Pons (tissue), 1 donor: ENCODE measurements at regions not wholly inside any gene's neighbourhood (a gene's known extent, or its start where the extent isn't known, plus 50 kb on each side); places are given as distances from the start of the nearest gene placed in this dataset.
"Not testable (repeated sequence)": the region's sequence is repeated elsewhere in the genome, so short reads cannot be mapped to it uniquely, and the experiment has no call there.

ENCODE experiments used
- DNase-seq: peaks from one replicate; pipeline ENCODE4 v3.0.0-alpha.2; 2016; ENCODE audit warnings: low spot score

DNA sequence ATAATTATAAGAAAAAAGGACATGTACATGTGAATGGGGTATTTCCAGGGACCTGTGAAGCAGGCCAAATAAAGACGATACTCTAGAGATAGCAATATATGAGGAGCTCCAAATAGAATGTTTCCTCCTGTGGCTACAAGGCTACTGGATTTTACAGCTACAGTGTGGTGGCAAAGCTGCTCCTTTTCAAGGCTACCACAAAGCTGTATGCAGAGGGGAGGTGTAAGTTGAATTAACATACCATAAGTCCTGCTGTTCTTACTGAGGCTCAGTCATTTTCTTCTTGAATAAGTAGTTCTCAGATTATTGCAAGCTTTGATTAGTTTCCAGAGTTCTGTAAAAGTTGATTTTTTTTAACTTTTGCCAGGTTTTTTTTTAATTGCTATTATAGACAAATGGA is 1184.6 kb upstream of the EPHA6 start:
- no peak for DNase-seq

DNA sequence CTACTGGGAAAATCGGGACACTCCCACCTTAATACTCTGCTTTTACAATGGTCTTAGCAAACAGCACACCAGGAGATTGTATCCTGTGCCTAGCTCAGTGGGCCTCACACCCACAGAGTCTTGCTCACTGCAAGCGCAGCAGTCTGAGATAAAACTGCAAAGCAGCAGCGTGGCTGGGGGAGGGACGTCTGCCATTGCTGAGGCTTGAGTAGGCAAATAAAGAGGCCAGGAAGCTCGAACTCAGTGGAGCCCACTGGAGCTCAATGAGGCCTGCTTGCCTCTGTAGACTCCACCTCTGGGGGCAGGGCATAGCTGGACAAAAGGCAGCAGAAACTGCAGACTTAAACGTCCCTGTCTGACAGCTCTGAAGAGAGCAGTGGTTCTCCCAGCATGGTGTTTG is 1169.1 kb upstream of the EPHA6 start:
- no peak for DNase-seq

DNA sequence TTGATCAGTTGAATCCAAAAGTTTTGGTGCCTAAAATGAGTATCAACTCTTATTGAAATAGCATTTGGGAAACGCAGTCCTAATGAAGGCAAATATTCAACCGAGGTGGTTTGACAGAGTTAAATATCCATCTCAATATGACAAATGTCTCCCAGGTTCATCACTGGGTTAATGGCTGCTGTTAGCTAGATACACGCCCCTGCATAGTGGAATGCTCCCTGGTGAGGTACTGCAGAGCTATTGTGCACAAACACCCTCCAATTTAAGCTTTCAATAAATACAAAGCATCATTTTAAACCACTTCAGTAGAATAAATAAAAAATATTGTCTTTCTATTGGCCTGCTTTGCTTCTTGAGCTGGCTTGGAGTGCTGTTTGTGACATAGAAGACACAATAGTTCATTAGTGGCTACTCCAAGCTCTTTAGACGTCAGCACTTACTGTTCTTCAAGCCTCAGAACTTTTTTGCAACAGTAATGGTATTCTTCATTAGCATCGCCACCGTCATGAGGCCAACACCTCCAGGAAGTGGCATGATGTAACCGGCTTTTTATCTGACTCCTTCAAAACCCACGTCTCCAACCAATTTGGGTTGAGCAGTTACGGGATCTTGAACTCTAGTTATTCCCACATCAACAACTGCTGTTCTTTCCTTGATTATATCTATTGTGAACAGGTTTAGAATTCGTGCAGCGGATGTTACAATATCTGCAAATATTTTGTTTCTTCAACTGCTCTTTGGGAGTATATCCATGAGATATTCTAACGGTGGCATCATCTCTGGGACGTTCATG is 1159.6 kb upstream of the EPHA6 start:
- no peak for DNase-seq

DNA sequence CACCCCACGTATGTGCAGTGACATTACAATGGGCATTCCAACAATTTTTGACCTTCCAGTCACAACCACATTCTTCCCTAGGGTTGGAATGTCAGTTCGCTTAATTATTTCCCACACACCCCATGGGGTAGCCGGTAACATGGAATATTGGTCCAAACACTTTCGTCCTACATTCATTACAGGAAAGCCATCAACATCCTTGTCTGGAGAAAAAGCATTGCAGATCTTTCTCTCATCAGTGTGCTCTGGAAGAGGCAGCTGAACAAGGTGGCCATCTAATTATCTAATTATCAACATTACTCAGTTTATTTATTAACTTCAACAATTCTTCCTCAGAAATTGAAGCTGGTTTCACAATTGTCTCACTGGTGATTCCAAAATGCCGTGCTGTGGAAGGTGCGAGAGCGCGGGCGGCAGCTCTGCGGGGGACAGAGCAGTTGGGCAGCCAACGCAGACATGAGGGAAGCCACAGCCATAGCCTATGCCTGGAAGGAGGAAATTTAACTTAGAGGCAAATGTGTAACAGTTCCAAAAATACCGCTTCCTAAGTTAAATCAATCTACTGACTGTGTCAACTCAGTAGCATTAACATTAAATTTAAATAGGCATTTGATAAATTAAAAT is 1158.9 kb upstream of the EPHA6 start:
- DNase-seq, result no peak

DNA sequence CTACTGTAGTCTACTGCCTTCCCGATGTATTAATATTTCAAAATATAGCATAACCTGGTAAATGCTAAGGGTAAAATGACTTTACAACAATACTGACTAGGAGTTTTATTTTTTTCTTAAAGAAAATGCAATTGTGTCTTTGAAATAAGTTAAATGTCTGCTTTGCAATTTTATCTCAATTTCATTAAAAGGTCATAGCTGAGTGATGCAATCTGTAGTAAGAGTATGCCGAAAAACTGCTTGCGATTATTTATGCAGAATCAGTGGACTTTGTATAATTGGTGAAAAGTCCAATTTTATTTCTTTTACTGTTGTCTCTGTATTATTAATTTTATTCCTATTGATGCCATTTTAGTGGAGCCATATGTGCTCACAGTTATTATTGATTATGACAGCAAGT is 1143.6 kb upstream of the EPHA6 start:
- no peak for DNase-seq

DNA sequence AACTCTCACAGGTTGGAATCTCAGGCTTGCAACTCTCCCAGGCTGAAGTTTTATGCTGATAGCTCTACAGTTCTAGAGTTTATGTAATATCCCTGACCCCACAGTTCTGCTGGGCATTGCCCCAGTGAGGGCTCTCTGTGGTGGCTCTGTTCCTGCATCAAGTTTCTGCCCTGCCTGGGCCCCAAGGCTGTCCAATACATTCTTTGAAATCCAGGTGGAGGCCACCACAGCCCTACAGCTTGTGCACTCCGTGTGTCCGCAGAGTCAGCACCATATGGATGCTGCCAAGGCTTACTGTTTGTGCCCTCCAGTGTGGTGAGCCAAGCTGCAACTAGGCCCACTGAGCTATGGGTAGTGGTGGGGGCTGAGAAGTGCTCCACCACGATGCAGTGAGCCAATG is 1141.2 kb upstream of the EPHA6 start:
- no peak for DNase-seq

DNA sequence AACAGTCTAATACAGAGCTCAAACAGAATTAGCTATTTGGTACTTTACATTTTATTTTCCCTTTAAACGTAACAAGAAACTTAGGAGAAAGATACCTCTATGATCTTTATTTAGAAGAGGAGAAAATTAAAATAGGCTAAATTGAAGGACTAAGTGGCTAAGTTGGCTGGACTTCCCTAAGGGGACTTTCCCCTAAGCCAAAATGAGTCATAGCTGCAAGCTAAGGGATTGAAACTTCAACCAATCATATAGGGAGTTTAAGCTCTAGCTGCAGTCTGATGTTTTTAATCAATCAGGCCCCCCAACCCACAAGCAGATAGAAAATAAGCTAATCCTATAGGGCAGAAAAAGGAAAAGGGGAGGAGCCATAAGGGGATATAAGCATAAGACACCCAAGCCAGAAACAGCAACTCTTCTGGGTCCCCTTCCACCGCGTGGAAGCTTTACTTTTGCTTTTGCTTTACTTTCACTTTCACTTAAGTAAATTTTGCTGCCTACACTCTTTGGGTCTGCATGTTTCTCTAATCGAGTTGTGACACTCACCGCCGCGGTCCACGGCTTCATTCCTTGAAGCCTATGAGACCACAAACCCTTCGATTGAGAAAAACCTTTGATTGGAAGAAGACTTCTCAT is 1108.5 kb upstream of the EPHA6 start:
- peak; percentile 12 for DNase-seq

DNA sequence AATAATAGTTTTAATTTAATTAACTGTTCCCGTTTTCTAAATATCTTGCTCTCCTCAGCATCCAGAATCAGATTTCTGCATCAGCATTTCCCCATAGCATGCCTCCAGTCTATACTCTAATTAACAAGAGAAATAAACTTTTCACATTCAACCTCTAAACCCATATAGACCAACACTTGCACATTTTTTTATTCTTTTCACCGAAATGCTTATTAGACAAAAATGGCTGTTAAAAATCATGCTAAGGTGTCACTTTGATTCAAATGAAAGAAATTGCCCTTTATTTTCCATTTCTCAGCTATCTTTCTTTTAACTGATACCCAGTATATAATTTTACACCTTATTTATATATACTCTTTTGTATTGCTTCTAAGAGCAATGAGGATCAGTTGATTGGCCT is 1107.1 kb upstream of the EPHA6 start:
- no peak for DNase-seq

DNA sequence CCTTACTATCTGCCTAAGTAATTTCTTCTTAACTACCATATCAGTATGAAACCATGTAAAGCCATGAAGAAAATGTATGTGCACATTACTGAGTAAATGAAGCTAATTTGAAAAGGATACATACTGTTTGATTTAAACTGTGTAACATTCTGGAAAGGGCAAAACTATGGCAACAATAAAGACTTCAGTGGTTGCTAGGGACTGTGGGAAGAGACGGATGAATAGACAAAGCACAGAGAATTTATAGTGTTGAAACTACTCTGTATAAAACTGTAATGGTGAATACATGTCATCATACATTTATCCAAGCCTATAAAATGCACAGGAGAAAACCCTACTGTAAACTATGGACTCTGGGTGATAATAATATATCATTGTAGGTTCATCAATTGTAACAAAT is 1103.7 kb upstream of the EPHA6 start:
- no peak for DNase-seq

DNA sequence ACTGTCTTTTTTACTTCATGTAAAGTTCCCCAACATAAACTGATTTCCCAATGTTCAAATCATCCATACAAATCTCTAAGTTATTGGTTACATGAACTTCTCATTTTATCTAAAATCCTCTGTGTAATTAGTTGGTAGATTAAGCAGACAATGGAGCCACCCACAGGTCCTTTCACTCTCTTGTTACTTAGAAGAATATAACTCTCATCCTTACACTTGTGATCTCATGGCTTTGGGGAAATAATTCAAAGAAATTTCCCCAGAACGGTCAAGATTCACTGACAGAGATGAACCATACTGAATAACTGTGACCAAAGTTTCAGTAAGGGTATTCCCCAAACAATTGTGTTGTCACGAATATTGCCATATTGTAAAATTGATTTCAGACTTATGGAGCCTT is 1102.6 kb upstream of the EPHA6 start:
- no peak for DNase-seq

DNA sequence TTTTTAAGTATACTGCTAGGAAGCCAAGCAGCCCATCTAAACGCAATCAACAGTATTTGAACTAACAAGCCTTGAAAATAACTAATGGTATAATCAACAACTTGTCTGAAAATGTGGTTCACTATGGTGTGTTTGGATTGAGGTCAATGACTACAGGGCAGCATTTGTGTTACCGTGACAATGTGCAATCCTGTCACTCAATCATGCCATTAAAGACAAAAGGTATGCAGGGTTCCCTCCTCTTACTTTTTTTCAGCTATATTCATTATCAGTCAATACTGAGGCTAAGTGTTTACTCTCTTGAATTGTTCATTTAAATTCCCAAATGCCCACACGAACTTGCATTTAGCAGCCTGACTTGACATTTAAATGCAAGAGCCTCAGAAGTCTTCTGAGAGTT is 1099.3 kb upstream of the EPHA6 start:
- DNase-seq, result no peak

DNA sequence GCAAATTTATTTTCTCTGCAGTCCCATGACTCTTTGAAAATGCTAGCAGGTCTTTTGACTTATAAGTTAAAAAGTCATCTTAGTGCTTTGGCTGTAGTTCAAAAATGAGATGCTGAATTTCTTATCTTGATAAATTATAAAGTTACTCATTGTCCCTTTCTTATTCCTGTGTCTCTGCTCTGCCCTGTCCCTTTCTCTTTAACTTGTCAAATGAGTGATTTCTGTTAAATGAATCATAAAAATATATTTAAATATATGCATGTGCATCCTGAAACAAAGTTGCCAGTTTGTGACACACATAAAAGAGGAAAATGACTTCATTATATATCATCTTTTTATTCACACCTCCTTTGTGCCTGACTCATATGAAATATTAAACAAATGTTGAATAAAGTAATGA is 1097.3 kb upstream of the EPHA6 start:
- no peak for DNase-seq

DNA sequence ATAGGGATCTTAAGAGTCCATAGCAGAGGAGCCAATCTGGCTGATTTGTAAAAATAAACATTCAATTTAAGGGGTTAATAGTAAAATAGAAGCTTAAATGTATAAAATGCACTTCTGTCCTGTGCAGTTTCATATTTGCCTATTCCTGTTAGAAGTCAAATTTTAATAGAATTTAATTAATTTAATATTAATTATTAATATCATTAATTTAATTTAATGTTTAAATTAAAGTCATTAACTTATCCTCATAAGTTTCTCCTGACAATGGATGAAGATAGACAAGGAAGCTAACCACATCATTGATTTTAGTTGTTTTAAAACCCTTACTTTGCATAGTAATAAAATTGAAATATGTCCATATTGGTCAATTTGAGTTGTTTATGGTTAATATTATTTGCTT is 1096.2 kb upstream of the EPHA6 start:
- no peak for DNase-seq

DNA sequence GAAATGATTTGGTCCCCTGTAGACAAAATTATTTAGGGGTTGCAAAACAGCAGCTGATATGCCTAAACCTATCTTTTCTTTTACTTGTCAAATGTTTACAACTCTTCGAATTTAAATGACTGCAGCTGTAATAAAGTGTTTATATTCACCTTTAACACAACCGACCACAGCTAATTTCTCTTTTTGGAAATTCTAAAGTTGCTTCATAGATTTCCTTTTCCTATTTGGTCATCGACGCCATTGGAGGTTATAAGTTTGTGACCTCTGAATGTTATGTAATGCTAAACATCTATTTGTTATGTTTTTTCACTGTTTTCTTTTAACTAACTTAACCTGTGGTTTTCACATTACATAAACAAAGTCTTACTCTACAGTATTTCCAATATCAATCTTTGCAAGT is 1094.9 kb upstream of the EPHA6 start:
- no peak for DNase-seq

DNA sequence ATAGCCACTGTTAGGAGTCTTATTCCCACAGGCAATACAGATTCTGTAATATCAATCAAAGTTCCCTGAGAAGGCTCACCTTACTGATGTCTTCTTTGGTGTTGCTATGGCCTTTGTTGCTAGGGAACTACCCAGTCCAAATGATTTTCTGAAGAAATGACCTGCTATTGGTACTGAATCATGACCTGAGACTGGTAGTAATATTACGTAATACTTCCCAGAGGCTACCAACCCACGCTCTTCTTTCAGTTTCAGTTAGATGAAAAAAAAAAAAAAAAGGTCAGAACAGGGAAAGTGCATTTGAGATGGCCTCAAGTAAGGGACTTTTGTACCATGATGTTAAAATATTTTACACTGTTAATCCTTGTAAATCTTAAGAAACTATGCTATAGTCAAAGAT is 1092.5 kb upstream of the EPHA6 start:
- DNase-seq, result no peak

DNA sequence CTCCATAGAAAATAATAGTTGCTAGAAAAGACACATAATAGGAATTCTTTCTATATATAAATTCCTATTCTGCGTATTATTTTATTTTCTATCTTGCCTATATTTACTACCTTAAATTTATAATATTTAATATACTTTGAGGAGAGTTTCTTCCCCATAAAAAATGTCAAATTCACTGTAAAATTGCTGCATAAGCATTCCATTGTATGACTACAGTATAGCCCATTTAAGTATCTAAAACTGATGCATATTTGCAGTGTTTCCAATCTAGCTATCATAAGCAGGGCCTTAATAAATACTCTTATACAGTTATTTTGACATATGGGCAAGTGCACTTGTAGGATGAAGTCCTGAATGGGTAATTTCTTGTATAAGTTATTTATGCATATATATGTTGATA is 1088.6 kb upstream of the EPHA6 start:
- DNase-seq, result no peak

DNA sequence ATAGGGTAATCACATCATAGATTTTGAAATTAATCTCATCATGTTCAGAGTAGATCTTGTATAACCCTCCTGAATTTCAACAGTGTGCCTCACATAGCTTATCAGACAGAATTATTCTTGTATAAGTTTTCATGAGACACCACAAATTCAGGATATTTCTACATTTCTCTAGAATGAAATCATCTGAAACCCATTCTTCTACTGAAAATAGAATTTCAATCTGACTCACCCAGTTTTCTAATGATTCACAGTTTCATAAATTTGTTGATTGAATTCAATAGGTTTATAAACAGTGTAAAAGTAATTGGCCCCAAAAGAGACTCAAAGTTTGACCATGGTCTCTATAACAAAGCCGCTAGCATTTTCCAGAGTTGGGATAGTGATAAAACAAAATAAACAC is 1082.6 kb upstream of the EPHA6 start:
- DNase-seq, result no peak

DNA sequence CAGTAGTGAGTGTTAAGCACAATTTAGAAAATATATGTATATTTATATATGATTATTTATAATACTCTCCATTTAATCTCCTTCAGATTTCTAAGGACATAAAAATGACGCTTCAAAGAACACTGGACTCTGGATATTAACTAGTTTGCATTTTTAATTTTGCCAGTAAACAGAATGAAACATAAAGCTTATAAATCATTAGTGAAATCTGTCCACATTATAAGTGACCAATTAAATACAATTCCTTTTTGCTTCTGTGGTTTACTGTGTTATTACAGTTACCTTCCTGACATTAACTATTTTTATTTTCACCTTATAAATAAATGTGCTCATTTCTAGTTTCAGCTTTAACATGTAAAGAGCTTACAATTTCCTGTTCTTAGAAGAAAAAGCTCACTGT is 1081.1 kb upstream of the EPHA6 start:
- no peak for DNase-seq

DNA sequence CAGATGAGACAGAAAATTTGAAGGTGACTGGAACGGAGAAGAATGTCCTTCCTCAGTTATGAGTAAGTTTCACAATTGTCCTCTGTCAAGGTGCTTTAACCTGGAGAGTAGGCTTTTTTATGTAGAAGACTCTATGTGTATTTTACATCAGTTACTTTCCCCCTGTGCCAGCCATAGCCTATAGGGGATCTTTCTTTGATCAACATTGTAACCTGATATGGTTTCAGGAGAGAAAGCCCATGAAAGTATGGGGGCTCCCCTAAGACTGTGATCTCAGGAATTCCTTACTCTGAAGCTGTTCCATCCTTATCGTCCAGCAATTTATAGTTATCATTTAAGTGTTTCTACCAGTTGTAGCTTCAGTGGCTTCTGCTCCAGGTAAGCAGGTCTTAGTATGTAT is 1076.3 kb upstream of the EPHA6 start:
- DNase-seq, result no peak

DNA sequence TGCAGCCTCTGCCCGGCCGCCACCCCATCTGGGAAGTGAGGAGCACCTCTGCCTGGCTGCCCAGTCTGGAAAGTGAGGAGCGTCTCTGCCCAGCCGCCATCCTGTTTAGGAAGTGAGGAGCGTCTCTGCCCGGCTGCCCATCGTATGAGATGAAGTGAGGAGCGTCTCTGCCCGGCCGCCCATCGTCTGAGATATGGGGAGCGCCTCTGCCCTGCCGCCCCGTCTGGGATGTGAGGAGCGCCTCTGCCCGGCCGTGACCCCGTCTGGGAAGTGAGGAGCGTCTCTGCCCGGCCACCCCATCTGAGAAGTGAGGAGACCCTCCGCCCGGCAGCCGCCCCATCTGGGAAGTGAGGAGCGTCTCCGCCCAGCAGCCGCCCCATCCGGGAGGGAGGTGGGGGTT is 1069.5 kb upstream of the EPHA6 start:
- not testable (repeated sequence) for DNase-seq

DNA sequence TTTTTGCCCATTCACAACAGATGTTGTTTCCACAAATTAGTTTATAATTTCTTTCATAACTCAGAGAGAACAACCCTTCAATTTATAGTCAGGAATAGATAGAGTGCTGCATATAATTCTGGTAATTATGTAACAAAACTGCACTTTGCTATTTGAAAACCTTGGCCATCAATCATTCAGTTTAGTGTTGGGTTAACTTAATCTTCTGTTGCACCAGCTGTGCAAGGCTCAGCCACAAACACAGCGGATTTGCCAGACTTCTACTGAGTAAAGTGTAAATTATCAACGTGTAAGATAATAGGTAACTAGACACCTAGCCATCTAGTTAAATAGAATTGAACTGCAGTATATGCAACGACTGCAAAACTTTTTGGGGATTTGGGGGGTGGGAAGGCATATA is 1064.3 kb upstream of the EPHA6 start:
- DNase-seq, result no peak

DNA sequence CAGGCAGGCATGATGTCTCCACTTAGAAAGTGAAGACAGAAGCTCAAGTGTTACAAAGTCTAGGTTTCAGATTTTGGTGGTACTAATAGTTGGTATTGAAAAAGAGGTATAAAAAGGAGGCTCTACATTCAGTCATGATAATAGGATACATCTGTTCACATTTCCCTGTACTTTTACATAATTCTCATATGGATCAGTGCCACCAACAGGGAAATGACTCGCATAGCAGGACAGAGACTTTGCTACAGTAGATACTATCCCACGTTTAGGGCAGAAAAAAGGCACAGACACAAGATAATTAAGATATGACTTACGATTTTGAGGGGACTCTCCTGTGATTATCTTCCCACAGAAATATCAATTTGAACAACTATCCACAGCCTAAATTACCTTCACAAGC is 1062.9 kb upstream of the EPHA6 start:
- DNase-seq, result no peak

DNA sequence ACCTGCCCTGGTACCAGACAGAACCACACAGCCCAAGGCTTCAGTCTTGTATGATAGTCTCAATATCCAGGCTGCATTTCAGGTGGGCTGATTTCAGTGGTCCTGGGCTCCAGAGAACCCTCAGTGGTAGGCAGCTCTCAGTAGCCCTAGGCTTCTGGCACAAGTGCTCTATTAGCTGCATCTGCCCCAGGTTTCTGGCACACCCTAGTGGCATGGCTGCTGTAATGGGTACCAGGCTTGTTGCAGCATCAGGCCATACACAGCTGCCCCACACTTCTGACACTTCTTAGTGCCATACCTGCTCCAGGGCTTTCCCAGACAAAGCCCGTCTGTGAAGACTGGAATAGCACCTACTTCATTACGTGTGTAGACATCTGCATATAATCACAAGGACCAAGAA is 1062.2 kb upstream of the EPHA6 start:
- no peak for DNase-seq

DNA sequence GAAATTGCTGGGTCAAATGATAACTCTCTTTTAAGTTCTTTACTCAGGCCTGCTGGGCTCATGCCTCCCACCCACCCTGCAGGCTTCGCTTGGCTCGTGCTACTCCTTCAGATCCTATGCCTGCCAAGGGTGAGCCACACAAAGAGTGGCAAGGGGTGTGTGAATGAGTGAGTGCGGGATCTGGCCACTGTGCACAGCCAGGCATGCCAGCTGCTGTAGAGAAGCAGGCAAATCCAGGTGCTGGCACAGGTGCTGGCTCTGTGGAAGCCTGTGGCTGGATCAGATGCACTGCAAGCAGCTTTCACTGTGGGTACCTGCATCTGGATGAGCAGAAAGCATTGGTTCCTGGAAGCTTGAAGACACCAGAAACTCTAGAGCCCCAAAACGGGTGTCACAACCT is 1055.7 kb upstream of the EPHA6 start:
- DNase-seq, result no peak
